ENCODE measurements at regions not wholly inside any gene's neighbourhood (a gene's known extent, or its start where the extent isn't known, plus 50 kb on each side); places are given as distances from the start of the nearest gene placed in this dataset.
A peak's percentile ranks its signal among the peaks of the same experiment; 100 is the strongest.

DNA sequence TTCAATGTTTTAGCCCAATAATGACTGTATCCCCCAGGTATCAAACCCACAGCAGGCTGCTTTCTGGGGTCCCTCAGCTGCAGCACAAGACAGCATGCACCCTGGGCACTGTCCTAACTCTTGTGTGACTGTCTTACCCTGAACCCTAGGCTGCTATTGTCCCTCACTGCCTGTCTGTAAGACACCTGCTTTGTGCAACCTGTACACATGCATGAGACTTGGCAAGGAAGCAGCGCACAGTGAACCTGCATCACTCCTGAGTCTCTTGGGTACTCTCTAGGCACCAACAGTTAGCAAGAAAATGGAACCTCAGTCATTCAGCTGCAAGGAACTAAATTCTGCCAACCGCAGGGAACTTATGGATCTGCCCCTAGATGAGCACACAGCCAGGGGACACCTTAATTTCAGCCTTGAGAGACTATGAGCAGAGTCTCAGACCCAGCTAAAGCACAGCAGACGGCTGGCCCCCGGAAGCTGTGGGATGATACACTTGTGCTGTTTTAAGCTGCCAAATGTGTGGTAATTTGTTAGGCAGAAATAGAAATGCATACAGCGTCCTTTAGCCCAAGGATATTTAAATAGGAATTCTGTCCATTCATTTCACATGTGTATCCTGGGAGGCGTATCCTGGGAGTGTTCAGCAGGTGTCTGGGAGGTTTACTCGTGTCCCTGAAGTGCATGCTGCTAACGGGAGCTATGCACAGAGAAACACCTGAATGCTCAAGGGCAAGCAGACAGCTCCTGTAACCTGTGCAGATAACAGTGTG lies 223.8 kb downstream of the KLF13 start:
- ATAC-seq (ENCODE audit: low read depth): no peak; the same call in 2 of the 3 replicates
- Histone ChIP-seq H3K4me1 (ENCODE audit: insufficient read depth, poor library complexity, severe bottlenecking) (no peaks in the 10 kb centered on the region), H3K27ac (ENCODE audit: poor library complexity, severe bottlenecking) (no peak overlapping the region), H3K36me3 (ENCODE audit: low read depth) (no peaks in the 10 kb centered on the region), H3K4me3 (ENCODE audit: severe bottlenecking) (no peak overlapping the region), H3K27me3 (ENCODE audit: insufficient read depth, poor library complexity, severe bottlenecking) (peaks cover 6% of the 10 kb centered on the region), H3K9me3 (ENCODE audit: severe bottlenecking) (no peaks in the 10 kb centered on the region)
- TF ChIP-seq CTCF (IDR thresholded peaks at IDR 0.05; ENCODE audit: poor library complexity, severe bottlenecking): no peak
- DNase-seq (ENCODE audit: low spot score): no peak

DNA sequence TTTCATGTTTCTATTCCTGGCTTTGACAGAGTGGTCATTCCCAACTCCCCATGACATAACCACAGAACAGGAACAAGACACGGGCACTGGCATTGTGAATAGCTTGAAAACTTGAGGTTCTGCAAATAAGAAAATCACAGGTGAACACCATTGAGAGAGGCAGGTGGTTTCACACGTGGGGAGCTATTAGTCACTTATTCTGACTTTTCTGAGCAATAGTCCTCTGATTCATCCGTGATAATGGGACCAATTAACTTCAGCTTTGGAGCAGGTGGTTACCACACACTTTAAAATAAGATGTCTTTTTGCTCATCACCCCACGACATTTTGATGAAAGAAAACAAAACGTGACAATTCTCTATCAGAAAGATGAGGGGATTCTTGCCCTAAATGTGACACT lies 224.7 kb downstream of the KLF13 start:
- H3K36me3 ChIP-seq (ENCODE audit: low read depth): no peaks in the 10 kb centered on the region
- ATAC-seq (ENCODE audit: low read depth) (0 out of 3 replicates have a peak, but pooled peaks have one; percentile 11), DNase-seq (ENCODE audit: low spot score) (no peak)
- no peaks in the 10 kb centered on the region for H3K9me3 ChIP-seq (ENCODE audit: severe bottlenecking)
- H3K27me3 ChIP-seq (ENCODE audit: insufficient read depth, poor library complexity, severe bottlenecking): peaks cover 8% of the 10 kb centered on the region
- no peak overlapping the region for H3K4me3 ChIP-seq (ENCODE audit: severe bottlenecking)
- no peaks in the 10 kb centered on the region for H3K4me1 ChIP-seq (ENCODE audit: insufficient read depth, poor library complexity, severe bottlenecking)
- H3K27ac ChIP-seq (ENCODE audit: poor library complexity, severe bottlenecking): no peak overlapping the region
- TF ChIP-seq CTCF (IDR thresholded peaks at IDR 0.05; ENCODE audit: poor library complexity, severe bottlenecking): no peak

DNA sequence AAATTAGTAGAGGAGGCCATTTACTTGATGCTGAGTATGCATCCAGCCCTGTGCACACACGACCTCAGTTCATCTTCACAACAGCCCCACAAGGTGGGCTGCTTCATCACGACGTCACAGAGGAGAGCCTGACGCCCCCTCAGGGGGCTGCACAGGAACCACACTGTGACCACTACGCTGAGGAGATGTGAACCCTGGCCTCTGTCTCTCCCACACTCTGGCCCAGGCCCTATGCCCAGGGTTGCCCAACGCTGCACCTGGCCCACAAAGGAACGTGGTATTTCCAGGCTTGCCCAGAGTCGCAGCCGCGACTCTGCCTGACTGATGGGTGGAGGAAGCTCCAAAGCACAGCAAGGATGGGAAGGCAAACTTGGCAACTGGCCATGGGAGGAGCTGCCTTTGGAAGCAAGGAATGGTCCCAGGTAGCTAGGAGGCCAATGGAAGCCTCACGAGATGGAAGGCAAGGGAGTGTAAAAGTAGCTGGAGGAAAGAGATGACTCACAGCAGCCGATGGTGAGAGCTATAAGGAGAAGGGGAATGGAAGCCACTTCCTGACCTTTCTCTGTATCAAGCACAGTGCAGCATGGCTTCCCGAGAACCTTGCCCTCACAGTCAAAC lies 226.0 kb downstream of the KLF13 start:
- ATAC-seq (ENCODE audit: low read depth) (peak; percentile 46; the same call in 1 of the 3 replicates), DNase-seq (ENCODE audit: low spot score) (no peak)
- no peaks in the 10 kb centered on the region for H3K9me3 ChIP-seq (ENCODE audit: severe bottlenecking)
- H3K4me3 ChIP-seq (ENCODE audit: severe bottlenecking): no peak overlapping the region
- no peak overlapping the region for H3K27ac ChIP-seq (ENCODE audit: poor library complexity, severe bottlenecking)
- no peaks in the 10 kb centered on the region for H3K36me3 ChIP-seq (ENCODE audit: low read depth)
- TF ChIP-seq CTCF (IDR thresholded peaks at IDR 0.05; ENCODE audit: poor library complexity, severe bottlenecking): no peak
- peaks cover 9% of the 10 kb centered on the region for H3K27me3 ChIP-seq (ENCODE audit: insufficient read depth, poor library complexity, severe bottlenecking)
- no peaks in the 10 kb centered on the region for H3K4me1 ChIP-seq (ENCODE audit: insufficient read depth, poor library complexity, severe bottlenecking)

DNA sequence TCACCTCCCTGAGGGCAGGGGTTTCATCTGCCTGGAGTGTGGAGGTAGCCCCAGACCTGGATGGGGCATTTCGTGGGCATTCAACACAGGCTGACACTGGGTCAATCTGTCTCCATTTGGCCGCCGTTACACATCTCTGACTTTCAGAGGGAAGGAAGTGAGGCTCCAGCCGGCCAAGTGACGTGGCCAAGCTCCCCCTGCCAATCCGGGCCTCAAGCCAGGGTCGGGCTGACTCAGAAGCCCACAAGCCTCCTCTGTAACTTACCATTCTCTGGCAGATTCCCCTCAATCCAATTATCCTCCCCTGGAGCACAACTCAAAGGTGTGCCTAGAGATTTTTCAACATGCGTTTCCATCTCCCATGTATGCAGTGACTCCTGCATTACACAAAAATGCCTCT lies 227.6 kb downstream of the KLF13 start:
- no peaks in the 10 kb centered on the region for H3K36me3 ChIP-seq (ENCODE audit: low read depth)
- no peak for TF ChIP-seq CTCF (IDR thresholded peaks at IDR 0.05; ENCODE audit: poor library complexity, severe bottlenecking)
- ATAC-seq (ENCODE audit: low read depth) (0 out of 3 replicates have a peak, but pooled peaks have one; percentile 7), DNase-seq (ENCODE audit: low spot score) (no peak)
- H3K4me1 ChIP-seq (ENCODE audit: insufficient read depth, poor library complexity, severe bottlenecking): no peaks in the 10 kb centered on the region
- H3K9me3 ChIP-seq (ENCODE audit: severe bottlenecking): no peaks in the 10 kb centered on the region
- no peak overlapping the region for H3K27ac ChIP-seq (ENCODE audit: poor library complexity, severe bottlenecking)
- no peak overlapping the region for H3K4me3 ChIP-seq (ENCODE audit: severe bottlenecking)
- peaks cover 5% of the 10 kb centered on the region for H3K27me3 ChIP-seq (ENCODE audit: insufficient read depth, poor library complexity, severe bottlenecking)

DNA sequence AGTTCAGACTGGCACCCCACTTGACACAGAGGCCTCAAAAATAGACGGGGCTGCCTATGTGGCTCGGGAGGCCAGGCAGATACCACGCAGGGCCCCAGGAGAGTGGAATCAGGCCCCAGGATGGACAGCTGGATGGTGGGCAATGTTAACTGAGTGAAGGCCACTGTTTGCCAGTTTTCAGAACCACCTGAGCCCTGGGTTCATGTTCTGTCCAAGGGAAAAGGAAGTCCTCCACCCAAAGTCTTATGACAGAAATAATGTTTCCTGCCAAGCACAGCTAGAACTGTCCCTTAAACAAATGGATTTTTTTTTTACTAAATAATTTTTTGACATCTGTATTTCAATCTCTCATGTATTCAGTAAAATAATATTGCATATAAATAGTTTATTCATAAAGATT lies 228.4 kb downstream of the KLF13 start:
- Histone ChIP-seq H3K4me3 (ENCODE audit: severe bottlenecking) (no peak overlapping the region), H3K27ac (ENCODE audit: poor library complexity, severe bottlenecking) (no peak overlapping the region), H3K27me3 (ENCODE audit: insufficient read depth, poor library complexity, severe bottlenecking) (peaks cover 3% of the 10 kb centered on the region), H3K4me1 (ENCODE audit: insufficient read depth, poor library complexity, severe bottlenecking) (no peaks in the 10 kb centered on the region), H3K36me3 (ENCODE audit: low read depth) (no peaks in the 10 kb centered on the region), H3K9me3 (ENCODE audit: severe bottlenecking) (no peaks in the 10 kb centered on the region)
- no peak for TF ChIP-seq CTCF (IDR thresholded peaks at IDR 0.05; ENCODE audit: poor library complexity, severe bottlenecking)
- no peak for ATAC-seq (ENCODE audit: low read depth)
- no peak for DNase-seq (ENCODE audit: low spot score)
